Sigmoid colon (tissue), 6 donors: ENCODE measurements at regions not wholly inside any gene's neighbourhood (a gene's known extent, or its start where the extent isn't known, plus 50 kb on each side); places are given as distances from the start of the nearest gene placed in this dataset.

ENCODE experiments used
- DNase-seq: peaks from one replicate; pipeline ENCODE4 v3.0.0-alpha.2; 2019
- H3K27ac ChIP-seq, 4 donors: fragments of 200-600 bp; sonication (generic); one replicate each; pipeline ENCODE4 v1.5.1; 2016 to 2019; ENCODE audit warnings: mild to moderate bottlenecking in 1 of 4
- H3K27me3 ChIP-seq, 3 donors: fragments of 200-600 bp; sonication (generic); one replicate each; pipeline ENCODE4 v1.5.1; 2019; ENCODE audit warnings: mild to moderate bottlenecking in 1 of 3
- H3K36me3 ChIP-seq, 4 donors: fragments of 200-600 bp; sonication (generic); one replicate each; pipeline ENCODE4 v1.5.1; 2016 to 2019
- H3K4me1 ChIP-seq, 4 donors: fragments of 200-600 bp; sonication (generic); one replicate each; pipeline ENCODE4 v1.5.1; 2017 to 2019
- H3K4me3 ChIP-seq, 4 donors: fragments of 200-600 bp; sonication (generic); one replicate each; pipeline ENCODE4 v1.5.1; 2017 to 2019; ENCODE audit warnings: mild to moderate bottlenecking in 2 of 4, moderate library complexity in 1 of 4
- H3K9me3 ChIP-seq, 4 donors: fragments of 200-600 bp in 3 of 4; sonication (generic) in 3 of 4; one replicate each; pipeline versions ENCODE4 v1.5.1 to v1.6.1; 2013 to 2019
- EP300 ChIP-seq, 4 donors: sonication (generic); formaldehyde crosslinking; IDR thresholded peaks; one replicate each; pipeline ENCODE4 v1.6.1; 2017; ENCODE audit warnings: antibody characterized with exemption in 4 of 4
- POLR2A ChIP-seq, 2 donors: fragments of 450-650 bp; IDR thresholded peaks; one replicate each; pipeline ENCODE4 v1.6.1; 2016; ENCODE audit warnings: antibody characterized with exemption in 2 of 2, mild to moderate bottlenecking in 2 of 2, moderate library complexity in 2 of 2
- POLR2AphosphoS5 ChIP-seq, 4 donors: sonication (generic); formaldehyde crosslinking; IDR thresholded peaks; one replicate each; pipeline ENCODE4 v1.6.1; 2017; ENCODE audit warnings: antibody characterized with exemption in 4 of 4
- WGBS, 2 donors: extraction: QIAGEN DNeasy Blood & Tissue Kit; methylation state at CpG; one replicate each; pipeline ENCODE4 v1.1.7; 2013; 5-methylcytosine and 5-hydroxymethylcytosine counted together
- intact Hi-C: fragments of 100-400 bp; cut with DNase I; formaldehyde crosslinking; loops from one replicate; pipeline ENCODE4 v1.15.1; 2023
- TF ChIP-seq, protein P1 (sequence below), 4 experiments: fragments of 450-650 bp in 3 of 4; fragments of 200-600 bp in 1 of 4; IDR thresholded peaks; one replicate each; pipeline ENCODE4 v1.5.1; 2016 to 2019; ENCODE audit warnings: antibody characterized with exemption in 4 of 4, mild to moderate bottlenecking in 3 of 4, moderate library complexity in 2 of 4
- donor health status: healthy with polysubstance abuse.
- donor health status: healthy.

DNA sequence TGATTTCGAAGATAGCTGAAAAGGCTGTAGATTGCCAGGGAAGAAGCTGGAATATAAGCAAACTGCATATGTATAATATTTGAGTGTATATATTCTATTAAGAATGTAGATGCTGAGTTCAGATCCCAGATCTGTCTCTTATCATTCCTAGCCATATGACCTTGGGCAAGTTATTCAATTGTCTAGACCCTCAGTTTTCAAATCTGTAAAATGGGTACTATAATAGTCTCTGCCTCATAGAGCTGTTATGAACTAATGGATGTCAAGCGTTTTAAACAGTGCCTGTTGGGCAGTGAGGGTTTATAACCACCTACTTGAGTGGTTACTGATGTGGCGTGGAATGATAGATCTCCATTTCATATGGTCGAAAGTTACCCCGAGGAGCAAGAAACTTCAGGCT lies 130.4 kb downstream of the GAS1 start:
- Histone ChIP-seq H3K9me3 (peaks cover 0 to 5% (median 0%) of the 10 kb centered on the region in 4 donors), H3K27me3 (no peaks in the 10 kb centered on the region), H3K4me1 (no peaks in the 10 kb centered on the region), H3K36me3 (no peaks in the 10 kb centered on the region), H3K27ac (no peak overlapping the region), H3K4me3 (no peak overlapping the region)
- WGBS, 2 donors: 90 to 94% methylated on average over 5 of the region's 5 CpGs
- TF ChIP-seq POLR2AphosphoS5 (IDR thresholded peaks at IDR 0.05): no peak
- no peak for TF ChIP-seq EP300 (IDR thresholded peaks at IDR 0.05)
- no peak for TF ChIP-seq POLR2A (IDR thresholded peaks at IDR 0.05)
- TF ChIP-seq, protein P1, sequence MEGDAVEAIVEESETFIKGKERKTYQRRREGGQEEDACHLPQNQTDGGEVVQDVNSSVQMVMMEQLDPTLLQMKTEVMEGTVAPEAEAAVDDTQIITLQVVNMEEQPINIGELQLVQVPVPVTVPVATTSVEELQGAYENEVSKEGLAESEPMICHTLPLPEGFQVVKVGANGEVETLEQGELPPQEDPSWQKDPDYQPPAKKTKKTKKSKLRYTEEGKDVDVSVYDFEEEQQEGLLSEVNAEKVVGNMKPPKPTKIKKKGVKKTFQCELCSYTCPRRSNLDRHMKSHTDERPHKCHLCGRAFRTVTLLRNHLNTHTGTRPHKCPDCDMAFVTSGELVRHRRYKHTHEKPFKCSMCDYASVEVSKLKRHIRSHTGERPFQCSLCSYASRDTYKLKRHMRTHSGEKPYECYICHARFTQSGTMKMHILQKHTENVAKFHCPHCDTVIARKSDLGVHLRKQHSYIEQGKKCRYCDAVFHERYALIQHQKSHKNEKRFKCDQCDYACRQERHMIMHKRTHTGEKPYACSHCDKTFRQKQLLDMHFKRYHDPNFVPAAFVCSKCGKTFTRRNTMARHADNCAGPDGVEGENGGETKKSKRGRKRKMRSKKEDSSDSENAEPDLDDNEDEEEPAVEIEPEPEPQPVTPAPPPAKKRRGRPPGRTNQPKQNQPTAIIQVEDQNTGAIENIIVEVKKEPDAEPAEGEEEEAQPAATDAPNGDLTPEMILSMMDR (IDR thresholded peaks at IDR 0.05): no peak
- no peak for DNase-seq
- intact Hi-C loops: no loop called here

DNA sequence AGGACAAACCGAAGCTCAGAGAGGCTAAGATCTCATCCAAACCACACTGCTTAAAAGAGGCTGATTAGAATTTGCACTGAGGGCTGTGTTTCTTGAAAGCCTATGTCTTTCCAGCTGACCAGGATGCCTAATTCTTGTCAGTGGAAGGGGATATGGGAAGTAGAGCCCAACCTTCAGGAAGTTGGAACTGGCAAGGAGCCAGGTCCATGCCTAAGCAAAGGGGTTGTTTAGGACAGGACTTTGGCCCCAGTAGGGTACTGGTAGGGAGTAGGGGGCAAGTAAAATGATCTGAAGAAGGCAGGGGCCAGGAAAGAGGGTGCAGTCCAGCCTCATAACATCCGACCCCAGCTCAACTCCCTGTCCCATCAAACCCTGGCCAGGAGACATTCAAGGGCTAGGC lies 130.9 kb downstream of the GAS1 start:
- peaks cover 0 to 5% (median 0%) of the 10 kb centered on the region in 4 donors for H3K9me3 ChIP-seq
- H3K4me3 ChIP-seq: no peak overlapping the region
- WGBS, 2 donors: 53 to 74% methylated on average over 2 of the region's 2 CpGs
- no peaks in the 10 kb centered on the region for H3K27me3 ChIP-seq
- TF ChIP-seq, protein P1 (IDR thresholded peaks at IDR 0.05): no peak
- no peak for TF ChIP-seq EP300 (IDR thresholded peaks at IDR 0.05)
- no peak for TF ChIP-seq POLR2AphosphoS5 (IDR thresholded peaks at IDR 0.05)
- TF ChIP-seq POLR2A (IDR thresholded peaks at IDR 0.05): no peak
- H3K4me1 ChIP-seq: no peaks in the 10 kb centered on the region
- intact Hi-C loops: no loop called here
- no peak for DNase-seq
- H3K36me3 ChIP-seq: no peaks in the 10 kb centered on the region
- H3K27ac ChIP-seq: no peak overlapping the region

DNA sequence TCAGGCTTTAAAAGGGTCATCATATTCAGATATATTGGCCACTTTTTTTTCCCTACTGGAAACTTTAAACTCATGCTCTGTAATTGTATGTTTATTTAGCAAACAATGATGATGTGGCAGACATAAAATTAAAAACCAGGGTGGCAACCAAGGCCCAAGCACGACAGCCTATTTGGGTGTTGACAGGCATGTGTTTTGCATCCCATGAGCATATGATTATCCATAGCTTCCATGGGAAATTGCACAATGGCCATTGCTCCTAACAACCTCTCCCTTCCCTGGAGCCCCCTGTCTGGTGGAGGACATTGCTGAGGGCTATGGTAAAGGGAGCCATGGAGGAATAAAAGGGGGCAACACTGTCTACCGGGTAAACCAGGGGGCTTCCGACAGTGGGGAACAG lies 134.7 kb downstream of the GAS1 start:
- no peaks in the 10 kb centered on the region for H3K9me3 ChIP-seq
- WGBS, 2 donors: 73 to 87% methylated on average over 3 of the region's 3 CpGs
- intact Hi-C loops: no loop called here

DNA sequence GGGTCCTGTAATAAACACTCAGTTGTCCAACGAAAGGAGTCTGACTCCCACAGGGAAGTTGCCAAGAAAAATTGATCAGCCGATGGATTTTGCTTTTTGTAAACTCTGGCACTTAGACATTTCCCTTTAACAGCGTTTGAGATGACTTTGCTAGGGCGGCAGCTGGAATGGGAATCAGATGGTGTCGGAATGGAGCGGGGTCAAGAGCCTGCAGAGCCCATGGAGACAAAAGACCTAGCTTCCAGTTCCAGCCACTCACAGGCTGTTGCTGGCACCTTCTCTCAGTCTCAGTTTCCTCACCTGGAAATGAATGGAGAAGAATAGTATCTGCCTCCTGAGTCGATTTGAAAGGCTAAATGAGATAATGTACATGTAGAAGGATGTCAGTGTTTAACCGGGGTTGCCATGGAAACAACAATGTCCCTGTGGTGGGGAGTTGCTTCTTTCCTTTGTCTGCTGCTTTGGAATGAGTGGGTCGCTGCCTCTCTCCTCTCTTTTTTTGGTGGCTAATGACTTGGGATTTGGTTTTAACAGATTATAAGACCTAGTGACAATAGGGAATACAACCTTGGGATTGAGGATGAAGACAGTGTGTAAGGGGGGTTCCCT lies 137.4 kb downstream of the GAS1 start:
- intact Hi-C loops: no loop called here
- 78 to 81% methylated on average over 9 of the region's 9 CpGs for WGBS, 2 donors
- no peaks in the 10 kb centered on the region for H3K36me3 ChIP-seq

More for the DNA sequence above, 134.7 kb downstream of the GAS1 start:
- TF ChIP-seq POLR2AphosphoS5 (IDR thresholded peaks at IDR 0.05): no peak
- no peak for TF ChIP-seq EP300 (IDR thresholded peaks at IDR 0.05)
- no peak for TF ChIP-seq POLR2A (IDR thresholded peaks at IDR 0.05)
- TF ChIP-seq, protein P1 (IDR thresholded peaks at IDR 0.05): no peak
- H3K27me3 ChIP-seq: no peaks in the 10 kb centered on the region
- H3K36me3 ChIP-seq: no peaks in the 10 kb centered on the region
- DNase-seq: no peak
- H3K4me3 ChIP-seq: no peak overlapping the region
- H3K4me1 ChIP-seq: peaks cover 0 to 8% (median 6%) of the 10 kb centered on the region in 4 donors
- H3K27ac ChIP-seq: no peak overlapping the region

More for the DNA sequence above, 137.4 kb downstream of the GAS1 start:
- H3K27me3 ChIP-seq: no peaks in the 10 kb centered on the region
- DNase-seq: no peak
- H3K4me1 ChIP-seq: peaks cover 0 to 12% (median 9%) of the 10 kb centered on the region in 4 donors
- no peaks in the 10 kb centered on the region for H3K9me3 ChIP-seq
- H3K4me3 ChIP-seq: no peak overlapping the region
- no peak overlapping the region for H3K27ac ChIP-seq
- TF ChIP-seq POLR2AphosphoS5 (IDR thresholded peaks at IDR 0.05) (no peak), POLR2A (IDR thresholded peaks at IDR 0.05) (no peak), EP300 (IDR thresholded peaks at IDR 0.05) (no peak)
- TF ChIP-seq, protein P1 (IDR thresholded peaks at IDR 0.05): no peak
